GM12878 (cell line): ENCODE measurements at regions not wholly inside any gene's neighbourhood (a gene's known extent, or its start where the extent isn't known, plus 50 kb on each side); places are given as distances from the start of the nearest gene placed in this dataset.

ENCODE experiments used
- ATAC-seq: fragments of 200-7000 bp; cut with Tn5 transposase; 3 replicates; pipeline ENCODE4 v1.9.1; 2020; ENCODE audit warnings: mild to moderate bottlenecking, moderate library complexity
- BruUV-seq: library from RNA; stranded (reverse); fragments of 400-500 nt; replicated peaks from 2 replicates; lab custom pipeline; 2021; lab: Mats Ljungman, UMichigan
- CTCF ChIA-PET: fragments of 300-600 bp; sonication (Branson Sonifier 250); formaldehyde crosslinking; extraction: SDS; loops from one replicate; lab custom pipeline; 2021; ENCODE audit warnings: inconsistent platforms; lab: Yijun Ruan, JAX
- POLR2A ChIA-PET: fragments of 350-600 bp; formaldehyde crosslinking; extraction: SDS; loops from one replicate; lab custom pipeline; 2021; ENCODE audit warnings: inconsistent platforms; lab: Charles Lee
- RAD21 ChIA-PET: fragments of 300-600 bp; sonication (Branson Sonifier 250); formaldehyde crosslinking; loops from one replicate; lab custom pipeline; 2023; ENCODE audit warnings: antibody characterized with exemption; ENCODE audit not compliant: unreplicated experiment; lab: Charles Lee
- SMC1A ChIA-PET: fragments of 300-600 bp; sonication (Branson Sonifier 250); formaldehyde crosslinking; loops from one replicate; lab custom pipeline; 2023; ENCODE audit not compliant: unreplicated experiment, uncharacterized antibody; lab: Charles Lee
- DNase-seq: peaks from one replicate; pipeline ENCODE4 v3.0.0-alpha.2; 2011; ENCODE audit warnings: low read depth, low spot score
- FAIRE-seq: peaks from 3 replicates; lab custom pipeline; 2011; peaks lifted over from hg19 to GRCh38; lab: Jason Lieb, UNC
- H2AFZ ChIP-seq: 2 replicates; pipeline ENCODE4 v1.6.0; 2011; ENCODE audit warnings: low read depth, low read length, control low read depth; ENCODE audit not compliant: control insufficient read depth
- H3K27ac ChIP-seq: 2 replicates; pipeline ENCODE4 v1.5.1; 2011; ENCODE audit warnings: control low read depth; ENCODE audit not compliant: control insufficient read depth, insufficient read depth
- H3K27me3 ChIP-seq, 2 experiments: replicated peaks in 1 of 2; 2 replicates each; pipeline versions ENCODE4 v1.6.0 to v1.6.1; 2011; ENCODE audit warnings: low read length in 1 of 2; ENCODE audit not compliant: control insufficient read depth in 2 of 2, insufficient read depth in 2 of 2
- H3K36me3 ChIP-seq, 2 experiments: 2 replicates each; pipeline ENCODE4 v1.5.1; 2011; ENCODE audit warnings: low read length in 1 of 2; ENCODE audit not compliant: control insufficient read depth in 2 of 2, insufficient read depth in 2 of 2
- H3K4me1 ChIP-seq: 2 replicates; pipeline ENCODE4 v1.6.1; 2011; ENCODE audit warnings: mild to moderate bottlenecking, low read length, moderate library complexity, mixed read lengths; ENCODE audit not compliant: control insufficient read depth, insufficient read depth
- H3K4me2 ChIP-seq: 2 replicates; pipeline ENCODE4 v1.6.0; 2011; ENCODE audit warnings: control low read depth; ENCODE audit not compliant: control insufficient read depth, insufficient read depth
- H3K4me3 ChIP-seq: fragments of 200-600 bp; sonication (generic); 2 replicates; pipeline ENCODE4 v1.5.1; 2016
- H3K79me2 ChIP-seq: 2 replicates; pipeline ENCODE4 v1.6.0; 2011; ENCODE audit warnings: low read length; ENCODE audit not compliant: control insufficient read depth, insufficient read depth
- H3K9ac ChIP-seq: 2 replicates; pipeline ENCODE4 v1.8.0; 2011; ENCODE audit warnings: low read length, control low read depth, mixed read lengths; ENCODE audit not compliant: control insufficient read depth, insufficient read depth
- H3K9me3 ChIP-seq: replicated peaks from 3 replicates; pipeline ENCODE4 v1.5.1; 2011; ENCODE audit warnings: mild to moderate bottlenecking, low read length; ENCODE audit not compliant: control insufficient read depth, insufficient read depth
- H4K20me1 ChIP-seq: 2 replicates; pipeline ENCODE4 v1.6.0; 2011; ENCODE audit not compliant: control insufficient read depth, insufficient read depth
- CBFB ChIP-seq: IDR thresholded peaks from 2 replicates; pipeline ENCODE4 v1.6.1; 2016; ENCODE audit warnings: antibody characterized with exemption, low read depth
- CBX3 ChIP-seq: fragments of 200-600 bp; sonication (generic); IDR thresholded peaks from 2 replicates; pipeline ENCODE4 v1.6.1; 2016; ENCODE audit warnings: low read depth, borderline replicate concordance
- CBX5 ChIP-seq: sonication (generic); IDR thresholded peaks from 2 replicates; pipeline ENCODE4 v1.6.1; 2016; ENCODE audit warnings: low read depth, moderate library complexity, mild to moderate bottlenecking, inconsistent platforms
- CEBPB ChIP-seq, 2 experiments: fragments of 150-350 bp in 1 of 2; IDR thresholded peaks; 2 replicates each; pipeline ENCODE4 v1.6.1; 2012 to 2014; ENCODE audit warnings: low read depth in 2 of 2, low read length in 2 of 2, borderline replicate concordance in 1 of 2, inconsistent platforms in 1 of 2
- CTCF ChIP-seq, 3 experiments: IDR thresholded peaks in 2 of 3; conservative IDR thresholded peaks in 1 of 3; 2 replicates each; pipeline ENCODE4 v1.5.1; 2011; ENCODE audit warnings: low read depth in 3 of 3, low read length in 3 of 3, mild to moderate bottlenecking in 3 of 3, control low read depth in 2 of 3, moderate library complexity in 2 of 3, inconsistent platforms in 1 of 3, mixed read lengths in 1 of 3; ENCODE audit not compliant: control insufficient read depth in 2 of 3, insufficient read depth in 1 of 3; ENCODE audit errors: extremely low read depth in 1 of 3
- IRF3 ChIP-seq: fragments of 450-650 bp; IDR thresholded peaks from 2 replicates; pipeline ENCODE4 v1.6.1; 2014; ENCODE audit warnings: mild to moderate bottlenecking
- IRF4 ChIP-seq: IDR thresholded peaks from 2 replicates; pipeline ENCODE4 v1.6.1; 2011; ENCODE audit warnings: low read depth, low read length
- MYB ChIP-seq: fragments of 150-350 bp; IDR thresholded peaks from 2 replicates; pipeline ENCODE4 v1.6.1; 2014; ENCODE audit warnings: mild to moderate bottlenecking, low read depth, low read length, borderline replicate concordance
- NBN ChIP-seq: fragments of 450-650 bp; IDR thresholded peaks from 2 replicates; pipeline ENCODE4 v1.6.1; 2016
- NR2C1 ChIP-seq: fragments of 450-650 bp; IDR thresholded peaks from 2 replicates; pipeline ENCODE4 v1.6.1; 2017; ENCODE audit warnings: antibody characterized with exemption, mild to moderate bottlenecking, moderate library complexity
- PAX5 ChIP-seq: IDR thresholded peaks from 2 replicates; pipeline ENCODE4 v1.6.1; 2011; ENCODE audit warnings: low read depth, low read length, borderline replicate concordance
- SKIL ChIP-seq: fragments of 450-650 bp; IDR thresholded peaks from 2 replicates; pipeline ENCODE4 v1.6.1; 2017; ENCODE audit warnings: mild to moderate bottlenecking, low read depth, inconsistent platforms; ENCODE audit not compliant: poor library complexity, severe bottlenecking
- SPI1 ChIP-seq: IDR thresholded peaks from 2 replicates; pipeline ENCODE4 v1.6.1; 2011; ENCODE audit warnings: low read depth, mild to moderate bottlenecking, low read length, moderate library complexity, borderline replicate concordance; ENCODE audit not compliant: insufficient read depth
- YY1 ChIP-seq: IDR thresholded peaks from 2 replicates; pipeline ENCODE4 v1.6.1; 2011; ENCODE audit warnings: low read depth, mild to moderate bottlenecking, low read length
- ZNF622 ChIP-seq: fragments of 450-650 bp; IDR thresholded peaks from 2 replicates; pipeline ENCODE4 v1.6.1; 2017; ENCODE audit warnings: mild to moderate bottlenecking, inconsistent platforms
- WGBS: methylation state at CpG from one replicate; pipeline ENCODE4 v1.1.6; 2016; ENCODE audit warnings: low lambda C conversion rate; ENCODE audit not compliant: insufficient replicate concordance, insufficient coverage; ENCODE audit errors: missing lambda C conversion rate; 5-methylcytosine and 5-hydroxymethylcytosine counted together
- in situ Hi-C: fragments of 300-500 bp; cut with MboI; formaldehyde crosslinking; loops from 9 replicates; pipeline ENCODE4 v1.14.3; 2018; ENCODE audit warnings: mixed read lengths
- intact Hi-C: fragments of 100-400 bp; cut with micrococcal nuclease; formaldehyde crosslinking; loops from one replicate; pipeline ENCODE4 v1.14.2; 2022; ENCODE audit not compliant: unreplicated experiment
- TF ChIP-seq, protein P1 (sequence below): fragments of 450-650 bp; IDR thresholded peaks from 2 replicates; pipeline ENCODE4 v1.6.1; 2017; ENCODE audit warnings: mild to moderate bottlenecking, moderate library complexity

- TF ChIP-seq SKIL (no peak), SPI1 (no peak)
- TF ChIP-seq, protein P1, sequence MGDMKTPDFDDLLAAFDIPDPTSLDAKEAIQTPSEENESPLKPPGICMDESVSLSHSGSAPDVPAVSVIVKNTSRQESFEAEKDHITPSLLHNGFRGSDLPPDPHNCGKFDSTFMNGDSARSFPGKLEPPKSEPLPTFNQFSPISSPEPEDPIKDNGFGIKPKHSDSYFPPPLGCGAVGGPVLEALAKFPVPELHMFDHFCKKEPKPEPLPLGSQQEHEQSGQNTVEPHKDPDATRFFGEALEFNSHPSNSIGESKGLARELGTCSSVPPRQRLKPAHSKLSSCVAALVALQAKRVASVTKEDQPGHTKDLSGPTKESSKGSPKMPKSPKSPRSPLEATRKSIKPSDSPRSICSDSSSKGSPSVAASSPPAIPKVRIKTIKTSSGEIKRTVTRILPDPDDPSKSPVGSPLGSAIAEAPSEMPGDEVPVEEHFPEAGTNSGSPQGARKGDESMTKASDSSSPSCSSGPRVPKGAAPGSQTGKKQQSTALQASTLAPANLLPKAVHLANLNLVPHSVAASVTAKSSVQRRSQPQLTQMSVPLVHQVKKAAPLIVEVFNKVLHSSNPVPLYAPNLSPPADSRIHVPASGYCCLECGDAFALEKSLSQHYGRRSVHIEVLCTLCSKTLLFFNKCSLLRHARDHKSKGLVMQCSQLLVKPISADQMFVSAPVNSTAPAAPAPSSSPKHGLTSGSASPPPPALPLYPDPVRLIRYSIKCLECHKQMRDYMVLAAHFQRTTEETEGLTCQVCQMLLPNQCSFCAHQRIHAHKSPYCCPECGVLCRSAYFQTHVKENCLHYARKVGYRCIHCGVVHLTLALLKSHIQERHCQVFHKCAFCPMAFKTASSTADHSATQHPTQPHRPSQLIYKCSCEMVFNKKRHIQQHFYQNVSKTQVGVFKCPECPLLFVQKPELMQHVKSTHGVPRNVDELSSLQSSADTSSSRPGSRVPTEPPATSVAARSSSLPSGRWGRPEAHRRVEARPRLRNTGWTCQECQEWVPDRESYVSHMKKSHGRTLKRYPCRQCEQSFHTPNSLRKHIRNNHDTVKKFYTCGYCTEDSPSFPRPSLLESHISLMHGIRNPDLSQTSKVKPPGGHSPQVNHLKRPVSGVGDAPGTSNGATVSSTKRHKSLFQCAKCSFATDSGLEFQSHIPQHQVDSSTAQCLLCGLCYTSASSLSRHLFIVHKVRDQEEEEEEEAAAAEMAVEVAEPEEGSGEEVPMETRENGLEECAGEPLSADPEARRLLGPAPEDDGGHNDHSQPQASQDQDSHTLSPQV, result no peak
These were observed 77.6 kb upstream of the PPP1R3A start (continued) for GRCh38 chr7:113996405-113996804.

DNA sequence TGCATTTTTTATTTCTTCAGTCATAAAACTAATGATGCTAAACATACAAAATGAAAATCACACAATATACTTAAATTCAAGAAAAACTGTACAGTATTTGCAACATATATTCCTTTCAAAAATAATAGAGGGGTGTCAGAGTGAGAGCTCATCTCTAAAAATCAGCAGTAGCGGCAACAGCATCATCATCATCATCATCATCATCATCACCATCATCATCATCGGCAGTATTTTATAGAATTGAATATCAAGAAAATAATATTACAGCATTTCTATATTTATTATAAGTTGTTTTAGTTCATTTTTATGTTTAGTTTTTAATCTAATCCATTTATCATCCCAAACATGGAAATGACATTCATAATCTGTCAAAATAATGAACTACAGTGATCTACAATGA is 67.4 kb upstream of the PPP1R3A start:
- DNase-seq, result no peak
- Histone ChIP-seq H3K9me3 (no peaks in the 10 kb centered on the region), H3K4me2 (no peak overlapping the region), H2AFZ (no peak overlapping the region), H3K27ac (no peak overlapping the region), H4K20me1 (no peaks in the 10 kb centered on the region), H3K9ac (no peak overlapping the region), H3K79me2 (no peaks in the 10 kb centered on the region), H3K4me3 (no peak overlapping the region), H3K4me1 (no peaks in the 10 kb centered on the region), H3K36me3 (no peaks in the 10 kb centered on the region), H3K27me3 (no peaks in the 10 kb centered on the region)
- 62% methylated on average over 2 of the region's 2 CpGs for WGBS
- intact Hi-C loops, result no loop called here
- ATAC-seq, result no peak
- no peak for FAIRE-seq
- ChIA-PET CTCF (interaction anchor here (1.0 kb wide), 1 partner anchor 13 kb away, joined by 3 read pairs; no protein-coding TSS in a partner anchor), RAD21 (no interaction called here), POLR2A (no interaction called here), SMC1A (no interaction called here)
- no TSS peak for BruUV-seq
- in situ Hi-C loops, result no loop called here
- TF ChIP-seq MYB (no peak), ZNF622 (no peak), CBX5 (no peak), IRF4 (no peak), NBN (no peak), YY1 (no peak), IRF3 (no peak), CBX3 (no peak), CTCF (IDR thresholded peaks at IDR 0.05 in 2 of 3, conservative IDR thresholded peaks at IDR 0.05 in 1 of 3; ENCODE audit: control insufficient read depth in 2 of 3, extremely low read depth in 1 of 3, insufficient read depth in 1 of 3, low read depth in 3 of 3, low read length in 3 of 3) (no peak), NR2C1 (no peak), PAX5 (no peak), CBFB (no peak), CEBPB (IDR thresholded peaks at IDR 0.05; ENCODE audit: borderline replicate concordance in 1 of 2, low read depth in 2 of 2, low read length in 2 of 2) (no peak)
